Heart left ventricle (tissue), 13 donors: ENCODE measurements at regions not wholly inside any gene's neighbourhood (a gene's known extent, or its start where the extent isn't known, plus 50 kb on each side); places are given as distances from the start of the nearest gene placed in this dataset.

Experiments used
- POLR2A ChIP-seq, 2 donors: fragments of 450-650 bp; IDR thresholded peaks; one replicate each; pipeline ENCODE4 v1.6.1; 2017; ENCODE audit warnings: antibody characterized with exemption in 2 of 2, mild to moderate bottlenecking in 2 of 2, moderate library complexity in 2 of 2
- TF ChIP-seq, protein P1 (sequence below), 12 donors: fragments of 200-600 bp; sonication (generic) in 4 of 12; IDR thresholded peaks; one replicate each; pipeline versions ENCODE4 v1.5.0 to v1.8.0; 2018 to 2022; ENCODE audit warnings: antibody characterized with exemption in 12 of 12, mild to moderate bottlenecking in 5 of 12
- donor health status: ischemic (EF 13 %, LVEDD 7.1; RV severe dilation, severe dysfunction).
- donor health status: DM: no; HTN: yes; CAD: no.
- donor health status: DM: no; HTN: no; CAD: no.
- donor health status: ischemic (EF 25% LVEDD 6.9; RV normal size, moderate dysfunction).
- donor health status: ischemic (EF 25% LVEDD 5.7; RV mildly dilated, moderate dysfunction).
- donor health status: ischemic (EF 35%, LVEDD 5.7; RV mildly dilated, moderate dysfunction).
- donor health status: nonischemic (EF 11% LVEDD 7.7; RV severe dilation, severe dysfunction).
- donor health status: DM: yes; HTN: yes; CAD: no.
- donor health status: PGD.
- donor health status: ischemic (EF 29% LVEDD 5.4; RV normal size, mild dysfunction).
- donor health status: nonischemic (EF 23%, LVEDD 6.1; RV moderate dilation, normal function).

- TF ChIP-seq, protein P1, sequence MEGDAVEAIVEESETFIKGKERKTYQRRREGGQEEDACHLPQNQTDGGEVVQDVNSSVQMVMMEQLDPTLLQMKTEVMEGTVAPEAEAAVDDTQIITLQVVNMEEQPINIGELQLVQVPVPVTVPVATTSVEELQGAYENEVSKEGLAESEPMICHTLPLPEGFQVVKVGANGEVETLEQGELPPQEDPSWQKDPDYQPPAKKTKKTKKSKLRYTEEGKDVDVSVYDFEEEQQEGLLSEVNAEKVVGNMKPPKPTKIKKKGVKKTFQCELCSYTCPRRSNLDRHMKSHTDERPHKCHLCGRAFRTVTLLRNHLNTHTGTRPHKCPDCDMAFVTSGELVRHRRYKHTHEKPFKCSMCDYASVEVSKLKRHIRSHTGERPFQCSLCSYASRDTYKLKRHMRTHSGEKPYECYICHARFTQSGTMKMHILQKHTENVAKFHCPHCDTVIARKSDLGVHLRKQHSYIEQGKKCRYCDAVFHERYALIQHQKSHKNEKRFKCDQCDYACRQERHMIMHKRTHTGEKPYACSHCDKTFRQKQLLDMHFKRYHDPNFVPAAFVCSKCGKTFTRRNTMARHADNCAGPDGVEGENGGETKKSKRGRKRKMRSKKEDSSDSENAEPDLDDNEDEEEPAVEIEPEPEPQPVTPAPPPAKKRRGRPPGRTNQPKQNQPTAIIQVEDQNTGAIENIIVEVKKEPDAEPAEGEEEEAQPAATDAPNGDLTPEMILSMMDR (IDR thresholded peaks at IDR 0.05), result no peak
- TF ChIP-seq POLR2A (IDR thresholded peaks at IDR 0.05), result no peak
These were observed 54.8 kb upstream of the PCSK1 start for GRCh38 chr5:96487859-96488258.
